H9 (cell line): ENCODE measurements at regions not wholly inside any gene's neighbourhood (a gene's known extent, or its start where the extent isn't known, plus 50 kb on each side); places are given as distances from the start of the nearest gene placed in this dataset.

Source experiments
- DNase-seq: peaks from one replicate; pipeline ENCODE4 v3.0.0-alpha.2; 2017
- H2AFZ ChIP-seq: one replicate; pipeline ENCODE4 v1.6.1; 2013; ENCODE audit warnings: mild to moderate bottlenecking, low read length, control low read depth, moderate library complexity
- H2AK5ac ChIP-seq: 2 replicates; pipeline ENCODE4 v1.6.1; 2013; ENCODE audit warnings: low read length, control low read depth, mixed read lengths; ENCODE audit not compliant: insufficient read length
- H2BK120ac ChIP-seq: one replicate; pipeline ENCODE4 v1.6.1; 2013; ENCODE audit warnings: low read depth, mild to moderate bottlenecking, low read length, control low read depth, inconsistent platforms; ENCODE audit not compliant: poor library complexity, severe bottlenecking
- H2BK12ac ChIP-seq: 2 replicates; pipeline ENCODE4 v1.6.1; 2013; ENCODE audit warnings: low read length, control low read depth, mixed read lengths, low read depth; ENCODE audit not compliant: insufficient read length
- H2BK15ac ChIP-seq: 2 replicates; pipeline ENCODE4 v1.6.1; 2013; ENCODE audit warnings: low read depth, low read length, control low read depth
- H2BK20ac ChIP-seq: one replicate; pipeline ENCODE4 v1.6.1; 2013; ENCODE audit warnings: low read depth, mild to moderate bottlenecking, low read length, control low read depth, inconsistent platforms; ENCODE audit not compliant: poor library complexity, severe bottlenecking
- H2BK5ac ChIP-seq: 2 replicates; pipeline ENCODE4 v1.6.1; 2013; ENCODE audit warnings: low read length, control low read depth, mixed read lengths; ENCODE audit not compliant: insufficient read length
- H3K14ac ChIP-seq: 2 replicates; pipeline ENCODE4 v1.6.1; 2013; ENCODE audit warnings: low read length, control low read depth; ENCODE audit not compliant: insufficient read depth
- H3K18ac ChIP-seq: 2 replicates; pipeline ENCODE4 v1.6.1; 2013; ENCODE audit warnings: low read depth, mild to moderate bottlenecking, mixed read lengths, low read length, control low read depth; ENCODE audit not compliant: insufficient read length
- H3K23ac ChIP-seq: 2 replicates; pipeline ENCODE4 v1.6.1; 2013; ENCODE audit warnings: low read length, control low read depth, mixed read lengths, low read depth; ENCODE audit not compliant: insufficient read length
- H3K23me2 ChIP-seq: 2 replicates; pipeline ENCODE4 v1.6.1; 2013; ENCODE audit warnings: low read depth, mild to moderate bottlenecking, mixed read lengths, low read length, control low read depth; ENCODE audit not compliant: insufficient read length, poor library complexity, severe bottlenecking
- H3K27ac ChIP-seq: 2 replicates; pipeline ENCODE4 v1.5.1; 2013; ENCODE audit warnings: low read length, control low read depth, mixed read lengths, low read depth; ENCODE audit not compliant: insufficient read length
- H3K27me3 ChIP-seq: 2 replicates; pipeline ENCODE4 v1.6.1; 2013; ENCODE audit warnings: low read length, control low read depth, inconsistent platforms; ENCODE audit not compliant: insufficient read depth
- H3K4ac ChIP-seq: 2 replicates; pipeline ENCODE4 v1.6.1; 2013; ENCODE audit warnings: low read depth, mild to moderate bottlenecking, control low read depth, inconsistent platforms, low read length, moderate library complexity
- H3K4me1 ChIP-seq: 2 replicates; pipeline ENCODE4 v1.6.1; 2013; ENCODE audit warnings: low read length, control low read depth, inconsistent platforms; ENCODE audit not compliant: insufficient read depth
- H3K4me2 ChIP-seq: 2 replicates; pipeline ENCODE4 v1.6.1; 2013; ENCODE audit warnings: low read length, control low read depth, mixed read lengths; ENCODE audit not compliant: insufficient read length, insufficient read depth
- H3K56ac ChIP-seq: 2 replicates; pipeline ENCODE4 v1.6.1; 2013; ENCODE audit warnings: low read depth, mild to moderate bottlenecking, mixed read lengths, low read length, control low read depth; ENCODE audit not compliant: insufficient read length
- H3K79me1 ChIP-seq: 2 replicates; pipeline ENCODE4 v1.6.1; 2013; ENCODE audit warnings: low read depth, mild to moderate bottlenecking, moderate library complexity, low read length, control low read depth, inconsistent platforms; ENCODE audit not compliant: insufficient read depth, poor library complexity, severe bottlenecking
- H3K79me2 ChIP-seq: 2 replicates; pipeline ENCODE4 v1.6.1; 2013; ENCODE audit warnings: low read length, control low read depth, inconsistent platforms; ENCODE audit not compliant: insufficient read depth
- H3K9ac ChIP-seq: 2 replicates; pipeline ENCODE4 v1.6.1; 2013; ENCODE audit warnings: low read length, control low read depth, mixed read lengths; ENCODE audit not compliant: insufficient read length; ENCODE audit errors: extremely low read depth
- H3K9me3 ChIP-seq: one replicate; pipeline ENCODE4 v1.6.1; 2013; ENCODE audit warnings: low read depth, low read length, inconsistent platforms; ENCODE audit not compliant: control insufficient read depth
- H3T11ph ChIP-seq: one replicate; pipeline ENCODE4 v1.6.1; 2013; ENCODE audit warnings: mild to moderate bottlenecking, low read length, control low read depth, inconsistent platforms
- H4K20me1 ChIP-seq: one replicate; pipeline ENCODE4 v1.6.1; 2013; ENCODE audit not compliant: control insufficient read depth, insufficient read length, insufficient read depth
- H4K5ac ChIP-seq: 2 replicates; pipeline ENCODE4 v1.6.1; 2013; ENCODE audit warnings: low read depth, mild to moderate bottlenecking, mixed read lengths, low read length, control low read depth; ENCODE audit not compliant: insufficient read length
- H4K8ac ChIP-seq: replicated peaks from 2 replicates; pipeline ENCODE4 v1.6.1; 2013; ENCODE audit warnings: low read length, control low read depth, mixed read lengths, low read depth; ENCODE audit not compliant: insufficient read length
- H4K91ac ChIP-seq: 2 replicates; pipeline ENCODE4 v1.6.1; 2013; ENCODE audit warnings: low read depth, mild to moderate bottlenecking, moderate library complexity, mixed read lengths, low read length, control low read depth; ENCODE audit not compliant: insufficient read length
- H3K27ac Mint-ChIP-seq, 3 experiments: 2 replicates in 2 of 3; 3 replicates in 1 of 3; pipeline ENCODE4 v1.8.0; 2020 to 2021; ENCODE audit warnings: mixed read lengths in 3 of 3, mild to moderate bottlenecking in 1 of 3, moderate library complexity in 1 of 3
- H3K27me3 Mint-ChIP-seq: 2 replicates; pipeline ENCODE4 v1.8.0; 2021; ENCODE audit warnings: low read depth, mild to moderate bottlenecking, moderate library complexity, mixed read lengths
- H3K36me3 Mint-ChIP-seq, 3 experiments: 2 replicates in 2 of 3; 3 replicates in 1 of 3; pipeline ENCODE4 v1.8.0; 2020 to 2021; ENCODE audit warnings: low read depth in 3 of 3, mixed read lengths in 3 of 3; ENCODE audit not compliant: insufficient read depth in 1 of 3
- H3K4me1 Mint-ChIP-seq, 2 experiments: 2 replicates each; pipeline ENCODE4 v1.8.0; 2020; ENCODE audit warnings: mixed read lengths in 2 of 2
- H3K4me3 Mint-ChIP-seq, 2 experiments: 2 replicates in 1 of 2; 3 replicates in 1 of 2; pipeline ENCODE4 v1.8.0; 2020 to 2021; ENCODE audit warnings: mild to moderate bottlenecking in 2 of 2, mixed read lengths in 2 of 2, moderate library complexity in 1 of 2
- H3K9me3 Mint-ChIP-seq, 2 experiments: 2 replicates in 1 of 2; 3 replicates in 1 of 2; pipeline ENCODE4 v1.8.0; 2020; ENCODE audit warnings: mild to moderate bottlenecking in 2 of 2, mixed read lengths in 2 of 2, moderate library complexity in 1 of 2
- CTCF ChIP-seq: fragments of 200-600 bp; sonication (generic); conservative IDR thresholded peaks from 3 replicates; pipeline ENCODE4 v1.8.0; 2021; ENCODE audit warnings: antibody characterized with exemption, mild to moderate bottlenecking
- WGBS: extraction: QIAGEN DNeasy Blood & Tissue Kit; methylation state at CpG from one replicate; pipeline ENCODE4 v1.1.7; 2013; ENCODE audit warnings: missing lambda C conversion rate, low lambda C conversion rate, mixed read lengths; ENCODE audit not compliant: insufficient read length; ENCODE audit errors: extremely low coverage; 5-methylcytosine and 5-hydroxymethylcytosine counted together

DNA sequence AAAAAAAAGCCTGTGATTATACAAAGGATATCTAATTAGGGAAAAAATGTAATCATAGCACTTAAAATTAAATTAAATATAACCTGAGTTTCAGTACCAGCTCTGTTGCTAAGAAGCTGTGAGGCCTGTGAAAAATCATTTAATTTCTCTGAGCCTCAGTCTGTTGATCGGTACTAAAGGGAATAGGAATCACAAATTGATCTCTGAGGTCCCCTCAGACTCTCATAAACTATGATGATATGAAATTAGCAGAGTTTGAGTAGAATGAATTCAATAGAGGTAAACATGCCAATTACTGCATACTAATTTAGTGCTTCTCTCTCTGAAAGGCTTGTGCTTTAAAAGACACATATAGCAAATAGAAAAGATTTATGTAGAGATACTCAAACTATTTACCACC lies 416.8 kb upstream of the NCAM2 start:
- Mint-ChIP-seq H3K4me3 (no peak overlapping the region), H3K27me3 (no peaks in the 10 kb centered on the region), H3K36me3 (peaks cover 2 to 15% (median 6%) of the 10 kb centered on the region in 3 experiments; a peak in 5 of 7 replicates), H3K27ac (no peak overlapping the region), H3K9me3 (peaks cover 7 to 8% of the 10 kb centered on the region in 2 experiments), H3K4me1 (no peaks in the 10 kb centered on the region)
- no CpG with 5 or more reads among the region's 1 CpG for WGBS
- TF ChIP-seq CTCF: no peak
- no peaks in the 10 kb centered on the region for H3K79me1 ChIP-seq
- H3K23ac ChIP-seq: no peak overlapping the region
- no peak overlapping the region for H2BK12ac ChIP-seq
- H4K8ac ChIP-seq: no peak overlapping the region
- no peak overlapping the region for H2BK120ac ChIP-seq
- H3K23me2 ChIP-seq: no peaks in the 10 kb centered on the region
- H3K56ac ChIP-seq: no peak overlapping the region
- no peak overlapping the region for H3K9ac ChIP-seq
- H3K4me2 ChIP-seq: no peak overlapping the region
- H3K18ac ChIP-seq: no peak overlapping the region
- no peaks in the 10 kb centered on the region for H3K79me2 ChIP-seq
- no peak overlapping the region for H4K91ac ChIP-seq
- no peak overlapping the region for H4K5ac ChIP-seq
- no peaks in the 10 kb centered on the region for H3K9me3 ChIP-seq
- H4K20me1 ChIP-seq: no peaks in the 10 kb centered on the region
- H3K4me1 ChIP-seq: no peaks in the 10 kb centered on the region
- H3K27me3 ChIP-seq: no peaks in the 10 kb centered on the region
- H3K27ac ChIP-seq: no peak overlapping the region
- no peak overlapping the region for H2BK5ac ChIP-seq
- no peak overlapping the region for H2BK20ac ChIP-seq
- H3K14ac ChIP-seq: no peak overlapping the region
- no peak for DNase-seq
- H2BK15ac ChIP-seq: no peak overlapping the region
- no peak overlapping the region for H3T11ph ChIP-seq
- no peak overlapping the region for H3K4ac ChIP-seq
- H2AK5ac ChIP-seq: no peak overlapping the region
- no peak overlapping the region for H2AFZ ChIP-seq
